ENCODE measurements at regions not wholly inside any gene's neighbourhood (a gene's known extent, or its start where the extent isn't known, plus 50 kb on each side); places are given as distances from the start of the nearest gene placed in this dataset.
"Not testable (repeated sequence)": the region's sequence is repeated elsewhere in the genome, so short reads cannot be mapped to it uniquely, and the experiment has no call there.

- no peak for DNase-seq
Measured at GRCh38 chr7:94111009-94111408, 106.9 kb upstream of the BET1 start.

GRCh38 chr7:94115316-94115715 is 111.2 kb upstream of the BET1 start:
- no peak for DNase-seq

GRCh38 chr7:94123136-94123535 is 119.0 kb upstream of the BET1 start:
- DNase-seq: no peak

- no peak for DNase-seq
Measured at GRCh38 chr7:94127026-94127425, 122.9 kb upstream of the BET1 start.

GRCh38 chr7:94128072-94128471 is 123.9 kb upstream of the BET1 start:
- DNase-seq: no peak

- DNase-seq: no peak
Measured at GRCh38 chr7:94129443-94130140, 125.4 kb upstream of the BET1 start.

- DNase-seq: no peak
Measured at GRCh38 chr7:94130716-94131115, 126.6 kb upstream of the BET1 start.

GRCh38 chr7:94133460-94133859 is 129.3 kb upstream of the BET1 start:
- DNase-seq: no peak

GRCh38 chr7:94135180-94135579 is 131.0 kb upstream of the BET1 start:
- no peak for DNase-seq

GRCh38 chr7:94142281-94142680 is 138.1 kb upstream of the BET1 start:
- no peak for DNase-seq

- no peak for DNase-seq
Measured at GRCh38 chr7:94145602-94146001, 141.4 kb upstream of the BET1 start.

- no peak for DNase-seq
Measured at GRCh38 chr7:94146408-94146807, 142.3 kb upstream of the BET1 start.

- no peak for DNase-seq
Measured at GRCh38 chr7:94149789-94150545, 145.8 kb upstream of the BET1 start.

GRCh38 chr7:94154182-94154581 is 150.0 kb upstream of the BET1 start:
- DNase-seq: no peak

GRCh38 chr7:94154858-94155257 is 150.7 kb upstream of the BET1 start:
- DNase-seq: no peak

GRCh38 chr7:94157659-94158306 is 153.6 kb upstream of the BET1 start:
- not testable (repeated sequence) for DNase-seq

GRCh38 chr7:94160719-94161435 is 156.7 kb upstream of the BET1 start:
- no peak for DNase-seq

- no peak for DNase-seq
Measured at GRCh38 chr7:94161476-94161875, 157.3 kb upstream of the BET1 start.

- no peak for DNase-seq
Measured at GRCh38 chr7:94169682-94170081, 165.5 kb upstream of the BET1 start.

- DNase-seq: no peak
Measured at GRCh38 chr7:94170836-94171235, 166.7 kb upstream of the BET1 start.

GRCh38 chr7:94173436-94173835 is 169.3 kb upstream of the BET1 start:
- no peak for DNase-seq

- no peak for DNase-seq
Measured at GRCh38 chr7:94174375-94174774, 170.2 kb upstream of the BET1 start.

- no peak for DNase-seq
Measured at GRCh38 chr7:94174956-94175355, 170.8 kb upstream of the BET1 start.
